ENCODE measurements at regions not wholly inside any gene's neighbourhood (a gene's known extent, or its start where the extent isn't known, plus 50 kb on each side); places are given as distances from the start of the nearest gene placed in this dataset.
"Not testable (repeated sequence)": the region's sequence is repeated elsewhere in the genome, so short reads cannot be mapped to it uniquely, and the experiment has no call there.

DNA sequence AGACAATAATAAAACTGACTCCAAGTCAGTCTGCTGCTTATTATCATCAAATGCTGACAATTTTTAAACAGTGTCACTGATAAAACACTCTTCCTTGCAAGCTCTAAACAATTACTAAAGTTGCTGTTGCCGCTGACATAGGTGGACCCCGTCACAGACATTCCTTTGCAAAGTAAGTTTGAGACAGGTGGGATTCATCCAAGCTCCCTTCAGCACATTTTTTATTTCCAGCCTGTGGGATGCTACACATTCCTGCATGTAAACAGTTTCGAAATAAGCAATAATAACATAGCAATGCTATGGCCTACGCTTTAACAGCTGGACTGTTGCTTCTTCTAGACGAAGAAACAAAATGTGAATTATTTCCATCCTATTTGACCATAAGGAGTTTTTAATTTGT, 85.4 kb upstream of the HIF1A start:
- no peak for DNase-seq (ENCODE audit: low spot score)
- TF ChIP-seq, protein P1, sequence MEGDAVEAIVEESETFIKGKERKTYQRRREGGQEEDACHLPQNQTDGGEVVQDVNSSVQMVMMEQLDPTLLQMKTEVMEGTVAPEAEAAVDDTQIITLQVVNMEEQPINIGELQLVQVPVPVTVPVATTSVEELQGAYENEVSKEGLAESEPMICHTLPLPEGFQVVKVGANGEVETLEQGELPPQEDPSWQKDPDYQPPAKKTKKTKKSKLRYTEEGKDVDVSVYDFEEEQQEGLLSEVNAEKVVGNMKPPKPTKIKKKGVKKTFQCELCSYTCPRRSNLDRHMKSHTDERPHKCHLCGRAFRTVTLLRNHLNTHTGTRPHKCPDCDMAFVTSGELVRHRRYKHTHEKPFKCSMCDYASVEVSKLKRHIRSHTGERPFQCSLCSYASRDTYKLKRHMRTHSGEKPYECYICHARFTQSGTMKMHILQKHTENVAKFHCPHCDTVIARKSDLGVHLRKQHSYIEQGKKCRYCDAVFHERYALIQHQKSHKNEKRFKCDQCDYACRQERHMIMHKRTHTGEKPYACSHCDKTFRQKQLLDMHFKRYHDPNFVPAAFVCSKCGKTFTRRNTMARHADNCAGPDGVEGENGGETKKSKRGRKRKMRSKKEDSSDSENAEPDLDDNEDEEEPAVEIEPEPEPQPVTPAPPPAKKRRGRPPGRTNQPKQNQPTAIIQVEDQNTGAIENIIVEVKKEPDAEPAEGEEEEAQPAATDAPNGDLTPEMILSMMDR (IDR thresholded peaks at IDR 0.05): no peak
- H3K4me3 ChIP-seq: no peak overlapping the region
- H3K27ac ChIP-seq: no peak overlapping the region

DNA sequence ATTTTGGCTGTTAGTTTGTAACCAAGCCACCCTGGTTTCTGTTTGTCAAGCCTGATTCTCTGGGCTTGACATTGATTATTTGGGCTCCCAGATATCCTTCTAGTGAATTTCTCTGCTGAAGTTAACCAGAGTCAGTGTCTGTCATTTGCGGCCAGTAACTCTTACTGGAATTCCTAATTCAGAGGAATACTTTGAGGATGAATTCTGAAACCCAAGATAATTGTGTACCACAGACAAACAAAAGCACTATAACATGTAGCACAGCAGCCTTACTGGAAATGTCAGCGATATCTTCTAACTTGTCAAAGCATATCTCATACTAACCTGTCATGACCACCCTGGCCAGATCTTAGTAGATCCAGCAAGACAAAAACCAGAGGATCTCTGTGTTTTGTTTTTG, 84.4 kb upstream of the HIF1A start:
- Histone ChIP-seq H3K27ac (no peak overlapping the region), H3K4me3 (no peak overlapping the region)
- TF ChIP-seq, protein P1 (IDR thresholded peaks at IDR 0.05): no peak
- DNase-seq (ENCODE audit: low spot score): no peak

GRCh38 chr14:61611880-61612630, 83.3 kb upstream of the HIF1A start:
- H3K4me3 ChIP-seq: no peak overlapping the region
- TF ChIP-seq, protein P1 (IDR thresholded peaks at IDR 0.05): no peak
- no peak overlapping the region for H3K27ac ChIP-seq
- no peak for DNase-seq (ENCODE audit: low spot score)

GRCh38 chr14:61613006-61613405, 82.3 kb upstream of the HIF1A start:
- DNase-seq (ENCODE audit: low spot score); H3K4me3 ChIP-seq; H3K27ac ChIP-seq: not testable (repeated sequence)

- TF ChIP-seq, protein P1 (IDR thresholded peaks at IDR 0.05): no peak
- no peak overlapping the region for H3K4me3 ChIP-seq
- DNase-seq (ENCODE audit: low spot score): no peak
- H3K27ac ChIP-seq: no peak overlapping the region
Observed at GRCh38 chr14:61614693-61615092, 80.6 kb upstream of the HIF1A start.

DNA sequence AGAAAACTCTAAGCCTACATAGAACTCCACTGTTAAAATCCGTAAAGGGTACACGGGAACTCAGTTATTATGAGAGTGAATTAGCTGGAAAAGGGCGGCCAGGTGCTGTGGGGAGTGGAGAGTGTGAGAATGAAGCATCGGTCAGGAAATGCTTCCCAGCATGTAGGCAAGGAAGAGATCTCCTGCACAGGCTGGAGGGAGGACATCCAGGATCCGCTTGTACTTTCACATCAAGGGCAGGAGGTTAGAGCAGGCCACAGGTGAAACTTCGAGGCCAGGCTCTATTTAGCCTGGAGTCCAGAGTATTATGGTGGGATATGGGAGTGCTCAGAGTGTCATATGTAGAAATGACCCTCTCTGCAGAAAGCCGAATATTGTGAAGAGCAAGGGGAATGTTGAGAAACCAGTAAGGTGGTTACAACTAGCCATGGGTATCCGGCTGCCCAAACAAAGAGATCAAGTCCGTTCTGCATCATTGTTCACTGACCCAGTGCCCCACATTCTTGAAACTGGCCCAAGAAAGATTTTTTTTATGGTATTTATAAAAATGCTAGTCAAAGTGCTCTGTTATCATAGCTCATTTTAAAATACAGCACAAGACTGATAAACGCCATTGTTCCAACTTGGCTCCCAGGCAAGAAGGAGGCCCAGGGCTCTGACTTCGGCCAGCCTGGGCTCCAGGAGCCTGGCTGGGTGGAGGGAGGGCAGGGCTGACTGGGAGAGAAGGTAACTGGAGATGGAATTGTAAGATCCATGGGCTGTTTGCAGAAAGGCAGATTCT, 79.4 kb upstream of the HIF1A start:
- Histone ChIP-seq H3K27ac (no peak overlapping the region), H3K4me3 (no peak overlapping the region)
- TF ChIP-seq, protein P1 (IDR thresholded peaks at IDR 0.05): no peak
- no peak for DNase-seq (ENCODE audit: low spot score)

- TF ChIP-seq, protein P1 (IDR thresholded peaks at IDR 0.05): no peak
- no peak overlapping the region for H3K27ac ChIP-seq
- DNase-seq (ENCODE audit: low spot score): no peak
- H3K4me3 ChIP-seq: no peak overlapping the region
Observed at GRCh38 chr14:61616524-61617185, 78.7 kb upstream of the HIF1A start.
